ENCODE measurements at regions not wholly inside any gene's neighbourhood (a gene's known extent, or its start where the extent isn't known, plus 50 kb on each side); places are given as distances from the start of the nearest gene placed in this dataset.

DNA sequence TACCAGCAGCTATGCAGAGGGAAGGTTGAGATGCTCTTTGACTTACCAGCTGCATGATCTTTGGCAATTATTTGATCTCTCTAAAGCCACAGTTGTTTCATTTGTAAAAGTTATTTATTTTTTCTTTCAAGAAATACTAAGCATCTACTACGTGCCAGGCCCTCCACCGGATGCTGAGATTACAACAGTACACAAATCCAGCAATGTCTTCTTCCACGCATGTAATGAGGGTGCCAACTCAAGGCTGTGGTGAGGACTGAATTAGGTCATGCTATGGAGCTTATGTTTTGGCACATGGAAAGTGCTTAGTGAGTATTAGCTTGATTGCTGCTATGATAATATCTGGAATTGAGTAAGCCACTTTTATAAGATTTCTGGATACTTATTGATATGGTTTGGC lies 358.2 kb downstream of the IRS2 start:
- intact Hi-C loops (cut with DNase I): no loop called here

DNA sequence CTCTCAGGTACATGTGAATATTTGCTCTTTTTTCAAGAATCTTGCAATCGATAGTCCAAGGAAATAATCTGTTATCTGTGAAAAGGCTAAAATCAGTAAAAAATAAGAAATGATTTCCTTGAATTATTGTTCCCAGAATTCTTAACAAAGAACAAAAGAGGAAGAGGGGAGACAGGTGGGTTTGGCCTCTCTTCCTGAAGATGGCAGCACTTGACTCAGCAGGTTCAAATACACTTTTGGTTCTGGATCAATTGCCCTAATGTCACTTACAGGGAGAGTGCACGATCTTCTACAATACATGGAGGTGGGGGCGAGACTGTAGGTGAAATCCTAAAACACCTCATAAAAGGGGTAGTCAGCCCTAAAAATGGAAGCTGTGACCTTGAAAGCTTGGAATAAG lies 358.7 kb downstream of the IRS2 start:
- Histone ChIP-seq H3K4me1 (no peaks in the 10 kb centered on the region), H3K4me3 (no peak overlapping the region), H3K9me3 (no peaks in the 10 kb centered on the region), H3K27ac (no peak overlapping the region), H3K36me3 (no peaks in the 10 kb centered on the region), H3K27me3 (no peaks in the 10 kb centered on the region)
- no peak for DNase-seq (ENCODE audit: extremely low spot score in 2 of 2)
- intact Hi-C loops (cut with DNase I): no loop called here
- TF ChIP-seq POLR2A (IDR thresholded peaks at IDR 0.05) (no peak), POLR2AphosphoS5 (IDR thresholded peaks at IDR 0.05; ENCODE audit: insufficient read depth in 1 of 2, low read depth in 1 of 2) (no peak)
- TF ChIP-seq, protein P1, sequence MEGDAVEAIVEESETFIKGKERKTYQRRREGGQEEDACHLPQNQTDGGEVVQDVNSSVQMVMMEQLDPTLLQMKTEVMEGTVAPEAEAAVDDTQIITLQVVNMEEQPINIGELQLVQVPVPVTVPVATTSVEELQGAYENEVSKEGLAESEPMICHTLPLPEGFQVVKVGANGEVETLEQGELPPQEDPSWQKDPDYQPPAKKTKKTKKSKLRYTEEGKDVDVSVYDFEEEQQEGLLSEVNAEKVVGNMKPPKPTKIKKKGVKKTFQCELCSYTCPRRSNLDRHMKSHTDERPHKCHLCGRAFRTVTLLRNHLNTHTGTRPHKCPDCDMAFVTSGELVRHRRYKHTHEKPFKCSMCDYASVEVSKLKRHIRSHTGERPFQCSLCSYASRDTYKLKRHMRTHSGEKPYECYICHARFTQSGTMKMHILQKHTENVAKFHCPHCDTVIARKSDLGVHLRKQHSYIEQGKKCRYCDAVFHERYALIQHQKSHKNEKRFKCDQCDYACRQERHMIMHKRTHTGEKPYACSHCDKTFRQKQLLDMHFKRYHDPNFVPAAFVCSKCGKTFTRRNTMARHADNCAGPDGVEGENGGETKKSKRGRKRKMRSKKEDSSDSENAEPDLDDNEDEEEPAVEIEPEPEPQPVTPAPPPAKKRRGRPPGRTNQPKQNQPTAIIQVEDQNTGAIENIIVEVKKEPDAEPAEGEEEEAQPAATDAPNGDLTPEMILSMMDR (IDR thresholded peaks at IDR 0.05): no peak

More for the DNA sequence above, 358.2 kb downstream of the IRS2 start:
- H3K27ac ChIP-seq: no peak overlapping the region
- H3K4me1 ChIP-seq: no peaks in the 10 kb centered on the region
- H3K27me3 ChIP-seq: no peaks in the 10 kb centered on the region
- no peaks in the 10 kb centered on the region for H3K36me3 ChIP-seq
- no peak for DNase-seq (ENCODE audit: extremely low spot score in 2 of 2)
- H3K9me3 ChIP-seq: no peaks in the 10 kb centered on the region
- no peak for TF ChIP-seq POLR2AphosphoS5 (IDR thresholded peaks at IDR 0.05; ENCODE audit: insufficient read depth in 1 of 2, low read depth in 1 of 2)
- TF ChIP-seq, protein P1 (IDR thresholded peaks at IDR 0.05): no peak
- TF ChIP-seq POLR2A (IDR thresholded peaks at IDR 0.05): no peak
- no peak overlapping the region for H3K4me3 ChIP-seq

DNA sequence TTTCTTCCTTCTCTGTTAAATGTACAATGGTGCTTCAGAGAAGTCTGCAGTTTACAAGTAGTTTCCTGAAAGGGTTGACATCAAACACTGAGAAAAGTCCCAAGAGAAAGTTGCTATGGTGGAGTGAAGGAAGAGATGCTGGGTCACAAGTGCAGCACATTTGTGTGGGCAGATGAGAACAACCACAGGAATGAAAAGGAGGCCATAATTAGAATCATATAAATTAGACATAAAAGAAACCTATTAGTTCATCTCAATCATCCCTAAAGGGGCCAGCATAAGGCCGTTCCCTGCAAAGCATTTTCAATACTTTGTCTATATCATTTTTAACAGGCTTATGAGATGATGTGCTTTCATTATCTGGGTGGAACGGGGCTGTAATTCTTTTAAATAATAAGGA lies 359.2 kb downstream of the IRS2 start:
- H3K4me3 ChIP-seq: no peak overlapping the region
- no peaks in the 10 kb centered on the region for H3K27me3 ChIP-seq
- H3K9me3 ChIP-seq: no peaks in the 10 kb centered on the region
- no peak overlapping the region for H3K27ac ChIP-seq
- TF ChIP-seq, protein P1 (IDR thresholded peaks at IDR 0.05): no peak
- TF ChIP-seq POLR2AphosphoS5 (IDR thresholded peaks at IDR 0.05; ENCODE audit: insufficient read depth in 1 of 2, low read depth in 1 of 2) (no peak), POLR2A (IDR thresholded peaks at IDR 0.05) (no peak)
- DNase-seq (ENCODE audit: extremely low spot score in 2 of 2): no peak
- intact Hi-C loops (cut with DNase I): no loop called here
- H3K4me1 ChIP-seq: no peaks in the 10 kb centered on the region
- no peaks in the 10 kb centered on the region for H3K36me3 ChIP-seq

DNA sequence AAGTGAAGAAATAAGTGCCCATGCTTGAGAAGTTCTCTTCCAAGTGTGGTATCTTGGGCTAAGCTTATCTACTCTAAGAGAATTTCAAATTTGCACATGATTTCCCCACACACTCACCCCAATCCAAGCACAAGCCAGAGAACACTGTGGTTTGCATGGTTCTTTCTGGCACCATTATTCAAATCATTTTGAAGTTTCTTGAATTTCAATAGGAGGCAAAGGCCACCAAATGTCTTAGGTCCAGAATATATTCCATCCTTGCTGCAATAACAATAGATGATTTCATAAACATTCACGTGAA lies 359.7 kb downstream of the IRS2 start:
- Histone ChIP-seq H3K4me3 (no peak overlapping the region), H3K27me3 (no peaks in the 10 kb centered on the region), H3K9me3 (no peaks in the 10 kb centered on the region), H3K27ac (no peak overlapping the region), H3K36me3 (no peaks in the 10 kb centered on the region), H3K4me1 (no peaks in the 10 kb centered on the region)
- DNase-seq (ENCODE audit: extremely low spot score in 2 of 2): no peak
- intact Hi-C loops (cut with DNase I): no loop called here
- TF ChIP-seq POLR2A (IDR thresholded peaks at IDR 0.05): no peak
- TF ChIP-seq, protein P1 (IDR thresholded peaks at IDR 0.05): no peak
- TF ChIP-seq POLR2AphosphoS5 (IDR thresholded peaks at IDR 0.05; ENCODE audit: insufficient read depth in 1 of 2, low read depth in 1 of 2): no peak

DNA sequence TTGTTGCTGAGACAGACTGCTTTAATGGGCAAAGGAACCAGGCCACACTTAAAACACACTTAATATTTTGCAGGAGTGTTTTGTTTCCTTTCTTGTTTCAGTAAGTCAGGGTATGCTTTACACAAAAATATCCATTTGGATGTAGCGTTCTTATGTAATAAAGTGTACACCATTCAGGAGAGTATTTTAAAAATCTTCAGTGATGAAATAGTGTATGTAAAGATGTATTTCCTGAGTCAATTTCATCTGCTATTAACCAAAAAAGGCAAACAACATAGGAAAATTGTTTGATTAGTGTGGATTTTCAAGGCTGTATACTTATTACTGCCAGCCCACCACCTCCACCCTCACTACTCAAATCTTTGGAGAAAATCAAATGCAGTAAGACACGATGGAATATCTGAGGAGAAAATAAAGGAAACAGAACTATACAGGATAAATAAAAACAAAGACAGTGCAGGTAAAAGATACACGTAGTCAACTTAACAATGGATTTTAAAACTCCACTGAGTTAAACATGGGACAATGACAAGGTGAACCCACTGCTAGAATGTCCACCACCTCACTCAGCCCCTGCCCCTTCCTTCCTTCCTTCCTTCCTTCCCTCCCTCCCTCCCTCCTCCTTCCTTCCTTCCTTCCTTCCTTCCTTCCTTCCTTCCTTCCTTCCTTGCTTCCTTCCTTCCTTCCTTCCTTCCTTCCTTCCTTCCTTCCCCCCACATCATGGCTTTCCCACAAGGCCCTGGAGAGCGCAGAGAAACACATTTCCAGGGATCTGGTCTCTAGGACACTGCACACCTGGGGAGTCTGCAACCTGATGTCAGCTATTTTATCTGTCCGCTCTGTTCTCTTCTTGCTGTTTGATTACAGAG lies 360.3 kb downstream of the IRS2 start:
- no peaks in the 10 kb centered on the region for H3K27me3 ChIP-seq
- no peak overlapping the region for H3K4me3 ChIP-seq
- no peaks in the 10 kb centered on the region for H3K36me3 ChIP-seq
- no peak overlapping the region for H3K27ac ChIP-seq
- DNase-seq (ENCODE audit: extremely low spot score in 2 of 2): no peak
- intact Hi-C loops (cut with DNase I): no loop called here
- no peaks in the 10 kb centered on the region for H3K9me3 ChIP-seq
- TF ChIP-seq POLR2A (IDR thresholded peaks at IDR 0.05) (no peak), POLR2AphosphoS5 (IDR thresholded peaks at IDR 0.05; ENCODE audit: insufficient read depth in 1 of 2, low read depth in 1 of 2) (no peak)
- TF ChIP-seq, protein P1 (IDR thresholded peaks at IDR 0.05): no peak
- no peaks in the 10 kb centered on the region for H3K4me1 ChIP-seq

All from vagina (tissue), 2 donors.